Suprapubic skin (tissue), 4 donors: ENCODE measurements at regions not wholly inside any gene's neighbourhood (a gene's known extent, or its start where the extent isn't known, plus 50 kb on each side); places are given as distances from the start of the nearest gene placed in this dataset.
A peak's percentile ranks its signal among the peaks of the same experiment; 100 is the strongest.

ENCODE experiments used
- DNase-seq, 2 donors: peaks; one replicate each; pipeline ENCODE4 v3.0.0-alpha.2; 2019; ENCODE audit warnings: low spot score in 2 of 2
- H3K27ac ChIP-seq: fragments of 200-600 bp; sonication (generic); one replicate; pipeline ENCODE4 v1.5.1; 2019
- H3K27me3 ChIP-seq: fragments of 200-600 bp; sonication (generic); one replicate; pipeline ENCODE4 v1.5.1; 2019
- H3K36me3 ChIP-seq: fragments of 200-600 bp; sonication (generic); one replicate; pipeline ENCODE4 v1.5.1; 2019
- H3K4me1 ChIP-seq: fragments of 200-600 bp; sonication (generic); one replicate; pipeline ENCODE4 v1.5.1; 2019
- H3K4me3 ChIP-seq: fragments of 200-600 bp; sonication (generic); one replicate; pipeline ENCODE4 v1.5.1; 2019; ENCODE audit warnings: mild to moderate bottlenecking
- H3K9me3 ChIP-seq: fragments of 200-600 bp; sonication (generic); one replicate; pipeline ENCODE4 v1.5.1; 2019
- EP300 ChIP-seq: sonication (generic); formaldehyde crosslinking; IDR thresholded peaks from one replicate; pipeline ENCODE4 v1.6.1; 2017; ENCODE audit warnings: antibody characterized with exemption
- POLR2A ChIP-seq, 2 donors: fragments of 450-650 bp; IDR thresholded peaks; one replicate each; pipeline ENCODE4 v1.6.1; 2017; ENCODE audit warnings: antibody characterized with exemption in 2 of 2, mild to moderate bottlenecking in 2 of 2, moderate library complexity in 2 of 2
- POLR2AphosphoS5 ChIP-seq, 3 donors: sonication (generic); formaldehyde crosslinking; IDR thresholded peaks; one replicate each; pipeline ENCODE4 v1.6.1; 2017; ENCODE audit warnings: antibody characterized with exemption in 3 of 3
- WGBS: methylation state at CpG from one replicate; pipeline ENCODE4 v1.1.5; 2018; 5-methylcytosine and 5-hydroxymethylcytosine counted together
- TF ChIP-seq, protein P1 (sequence below), 2 donors: fragments of 200-600 bp in 1 of 2; fragments of 450-650 bp in 1 of 2; sonication (generic) in 1 of 2; IDR thresholded peaks; one replicate each; pipeline ENCODE4 v1.5.1; 2016 to 2019; ENCODE audit warnings: antibody characterized with exemption in 2 of 2, mild to moderate bottlenecking in 1 of 2, moderate library complexity in 1 of 2

DNA sequence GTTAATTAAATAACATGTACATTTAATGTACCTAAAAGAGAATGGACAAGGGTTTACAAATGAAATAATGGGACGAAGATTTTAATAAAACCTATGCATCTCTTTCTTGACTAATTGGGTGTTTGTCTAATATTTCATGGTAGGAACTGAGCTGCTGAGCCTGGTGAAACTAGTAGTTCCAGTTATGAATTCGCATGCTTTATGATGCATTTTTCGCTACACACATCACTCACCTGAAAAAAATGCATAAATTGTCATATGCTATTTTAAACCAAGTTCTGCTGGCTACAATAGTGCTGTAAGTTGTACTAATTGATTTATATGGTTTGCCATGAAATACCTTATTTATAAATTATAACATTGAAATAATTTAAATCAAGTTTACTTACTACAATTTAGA is 806.8 kb upstream of the SLITRK5 start:
- no peaks in the 10 kb centered on the region for H3K36me3 ChIP-seq
- TF ChIP-seq, protein P1, sequence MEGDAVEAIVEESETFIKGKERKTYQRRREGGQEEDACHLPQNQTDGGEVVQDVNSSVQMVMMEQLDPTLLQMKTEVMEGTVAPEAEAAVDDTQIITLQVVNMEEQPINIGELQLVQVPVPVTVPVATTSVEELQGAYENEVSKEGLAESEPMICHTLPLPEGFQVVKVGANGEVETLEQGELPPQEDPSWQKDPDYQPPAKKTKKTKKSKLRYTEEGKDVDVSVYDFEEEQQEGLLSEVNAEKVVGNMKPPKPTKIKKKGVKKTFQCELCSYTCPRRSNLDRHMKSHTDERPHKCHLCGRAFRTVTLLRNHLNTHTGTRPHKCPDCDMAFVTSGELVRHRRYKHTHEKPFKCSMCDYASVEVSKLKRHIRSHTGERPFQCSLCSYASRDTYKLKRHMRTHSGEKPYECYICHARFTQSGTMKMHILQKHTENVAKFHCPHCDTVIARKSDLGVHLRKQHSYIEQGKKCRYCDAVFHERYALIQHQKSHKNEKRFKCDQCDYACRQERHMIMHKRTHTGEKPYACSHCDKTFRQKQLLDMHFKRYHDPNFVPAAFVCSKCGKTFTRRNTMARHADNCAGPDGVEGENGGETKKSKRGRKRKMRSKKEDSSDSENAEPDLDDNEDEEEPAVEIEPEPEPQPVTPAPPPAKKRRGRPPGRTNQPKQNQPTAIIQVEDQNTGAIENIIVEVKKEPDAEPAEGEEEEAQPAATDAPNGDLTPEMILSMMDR (IDR thresholded peaks at IDR 0.05): no peak
- TF ChIP-seq EP300: no peak
- TF ChIP-seq POLR2AphosphoS5 (IDR thresholded peaks at IDR 0.05): no peak
- no peak for TF ChIP-seq POLR2A (IDR thresholded peaks at IDR 0.05)
- WGBS: 52% methylated on average over 3 of the region's 3 CpGs
- no peaks in the 10 kb centered on the region for H3K27me3 ChIP-seq
- no peak for DNase-seq
- no peaks in the 10 kb centered on the region for H3K4me1 ChIP-seq
- no peaks in the 10 kb centered on the region for H3K9me3 ChIP-seq
- no peak overlapping the region for H3K27ac ChIP-seq
- H3K4me3 ChIP-seq: no peak overlapping the region

- Histone ChIP-seq H3K9me3 (no peaks in the 10 kb centered on the region), H3K27me3 (no peaks in the 10 kb centered on the region), H3K4me3 (no peak overlapping the region), H3K27ac (no peak overlapping the region), H3K36me3 (no peaks in the 10 kb centered on the region), H3K4me1 (no peaks in the 10 kb centered on the region)
- no peak for DNase-seq
- TF ChIP-seq EP300: no peak
- TF ChIP-seq POLR2A (IDR thresholded peaks at IDR 0.05): no peak
- no peak for TF ChIP-seq POLR2AphosphoS5 (IDR thresholded peaks at IDR 0.05)
- TF ChIP-seq, protein P1 (IDR thresholded peaks at IDR 0.05): peak in 1 of 2 donors; percentile 31
- WGBS: 3% methylated on average over 2 of the region's 2 CpGs
Measured at GRCh38 chr13:86870444-86870843, 800.7 kb upstream of the SLITRK5 start.

GRCh38 chr13:86877441-86877840 is 793.7 kb upstream of the SLITRK5 start:
- WGBS: 19% methylated on average over 1 of the region's 1 CpG
- H3K27me3 ChIP-seq: no peaks in the 10 kb centered on the region
- H3K4me1 ChIP-seq: no peaks in the 10 kb centered on the region
- no peak overlapping the region for H3K27ac ChIP-seq
- TF ChIP-seq POLR2A (IDR thresholded peaks at IDR 0.05) (no peak), EP300 (no peak)
- DNase-seq: no peak
- no peaks in the 10 kb centered on the region for H3K36me3 ChIP-seq
- H3K9me3 ChIP-seq: no peaks in the 10 kb centered on the region
- H3K4me3 ChIP-seq: no peak overlapping the region

- WGBS: 89% methylated on average over 3 of the region's 3 CpGs
- TF ChIP-seq POLR2A (IDR thresholded peaks at IDR 0.05) (no peak), EP300 (no peak), POLR2AphosphoS5 (IDR thresholded peaks at IDR 0.05) (no peak)
- TF ChIP-seq, protein P1 (IDR thresholded peaks at IDR 0.05): no peak
- no peak for DNase-seq
- Histone ChIP-seq H3K27me3 (no peaks in the 10 kb centered on the region), H3K4me3 (no peak overlapping the region), H3K9me3 (no peaks in the 10 kb centered on the region), H3K27ac (no peak overlapping the region), H3K4me1 (no peaks in the 10 kb centered on the region), H3K36me3 (no peaks in the 10 kb centered on the region)
Measured at GRCh38 chr13:86878781-86879180, 792.4 kb upstream of the SLITRK5 start.

DNA sequence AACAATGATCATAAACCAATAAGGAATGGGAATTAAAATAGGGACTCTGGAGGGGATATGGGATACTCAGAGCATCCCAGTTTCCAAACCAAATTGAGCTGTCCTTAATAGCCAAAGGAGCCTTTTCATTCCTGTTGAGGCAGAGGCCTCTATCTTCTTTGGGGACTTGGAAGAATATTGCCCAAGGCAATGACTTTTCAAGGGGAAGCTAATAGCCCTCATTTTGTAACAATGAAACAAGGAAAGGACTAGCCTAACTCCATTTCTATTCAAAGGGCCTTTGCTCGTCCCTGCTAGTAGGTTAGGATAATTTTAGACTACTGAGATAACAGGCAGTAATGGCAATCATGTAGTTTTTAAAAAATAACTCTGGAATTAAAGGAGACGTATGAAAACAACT is 789.8 kb upstream of the SLITRK5 start:
- WGBS: 58% methylated on average over 2 of the region's 2 CpGs
- no peak overlapping the region for H3K4me3 ChIP-seq
- TF ChIP-seq, protein P1 (IDR thresholded peaks at IDR 0.05): no peak
- no peak for TF ChIP-seq POLR2A (IDR thresholded peaks at IDR 0.05)
- TF ChIP-seq POLR2AphosphoS5 (IDR thresholded peaks at IDR 0.05): no peak
- no peak for TF ChIP-seq EP300
- H3K27me3 ChIP-seq: no peaks in the 10 kb centered on the region
- H3K9me3 ChIP-seq: no peaks in the 10 kb centered on the region
- DNase-seq: no peak
- H3K27ac ChIP-seq: no peak overlapping the region
- H3K36me3 ChIP-seq: no peaks in the 10 kb centered on the region
- no peaks in the 10 kb centered on the region for H3K4me1 ChIP-seq

GRCh38 chr13:86882107-86882506 is 789.1 kb upstream of the SLITRK5 start:
- Histone ChIP-seq H3K9me3 (no peaks in the 10 kb centered on the region), H3K27ac (no peak overlapping the region), H3K36me3 (no peaks in the 10 kb centered on the region), H3K27me3 (no peaks in the 10 kb centered on the region), H3K4me1 (no peaks in the 10 kb centered on the region), H3K4me3 (no peak overlapping the region)
- no peak for DNase-seq
- TF ChIP-seq, protein P1 (IDR thresholded peaks at IDR 0.05): no peak
- no peak for TF ChIP-seq EP300
- TF ChIP-seq POLR2A (IDR thresholded peaks at IDR 0.05): no peak
- TF ChIP-seq POLR2AphosphoS5 (IDR thresholded peaks at IDR 0.05): no peak
- 76% methylated on average over 5 of the region's 5 CpGs for WGBS
